Epithelial cell of esophagus (primary cell): ENCODE measurements at regions not wholly inside any gene's neighbourhood (a gene's known extent, or its start where the extent isn't known, plus 50 kb on each side); places are given as distances from the start of the nearest gene placed in this dataset.
A peak's percentile ranks its signal among the peaks of the same experiment; 100 is the strongest.
"Not testable (repeated sequence)": the region's sequence is repeated elsewhere in the genome, so short reads cannot be mapped to it uniquely, and the experiment has no call there.

Experiments used
- DNase-seq: peaks from one replicate; pipeline ENCODE4 v3.0.0; 2010; ENCODE audit warnings: low read depth
- H3K4me3 ChIP-seq: 2 replicates; pipeline ENCODE4 v1.5.1; 2011; ENCODE audit warnings: mild to moderate bottlenecking, low read length, control low read depth
- TF ChIP-seq, protein P1 (sequence below): IDR thresholded peaks from 2 replicates; pipeline ENCODE4 v1.5.1; 2011; ENCODE audit warnings: low read depth, mild to moderate bottlenecking, low read length, control low read depth, inconsistent platforms; ENCODE audit not compliant: insufficient read depth; ENCODE audit errors: missing control alignments

DNA sequence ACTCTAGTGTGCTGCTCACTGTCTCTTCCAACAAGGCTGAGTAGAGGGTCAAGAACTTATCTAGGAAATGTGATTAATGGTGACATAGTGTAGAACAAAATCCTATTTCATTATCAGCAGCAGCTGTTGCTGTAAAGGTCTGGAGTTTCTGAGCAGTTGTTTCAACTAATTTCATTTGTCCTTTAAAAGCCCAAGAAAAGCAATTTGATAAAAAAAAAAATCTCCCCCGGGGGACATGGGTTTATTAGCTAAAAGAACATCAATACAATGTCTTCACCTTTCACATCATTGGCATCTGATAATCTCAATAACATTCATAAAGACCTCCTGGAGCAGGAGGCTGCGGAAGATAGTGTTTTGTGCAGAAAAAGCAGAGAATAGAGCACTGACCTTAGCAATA, 468.1 kb downstream of the KCTD16 start:
- TF ChIP-seq, protein P1, sequence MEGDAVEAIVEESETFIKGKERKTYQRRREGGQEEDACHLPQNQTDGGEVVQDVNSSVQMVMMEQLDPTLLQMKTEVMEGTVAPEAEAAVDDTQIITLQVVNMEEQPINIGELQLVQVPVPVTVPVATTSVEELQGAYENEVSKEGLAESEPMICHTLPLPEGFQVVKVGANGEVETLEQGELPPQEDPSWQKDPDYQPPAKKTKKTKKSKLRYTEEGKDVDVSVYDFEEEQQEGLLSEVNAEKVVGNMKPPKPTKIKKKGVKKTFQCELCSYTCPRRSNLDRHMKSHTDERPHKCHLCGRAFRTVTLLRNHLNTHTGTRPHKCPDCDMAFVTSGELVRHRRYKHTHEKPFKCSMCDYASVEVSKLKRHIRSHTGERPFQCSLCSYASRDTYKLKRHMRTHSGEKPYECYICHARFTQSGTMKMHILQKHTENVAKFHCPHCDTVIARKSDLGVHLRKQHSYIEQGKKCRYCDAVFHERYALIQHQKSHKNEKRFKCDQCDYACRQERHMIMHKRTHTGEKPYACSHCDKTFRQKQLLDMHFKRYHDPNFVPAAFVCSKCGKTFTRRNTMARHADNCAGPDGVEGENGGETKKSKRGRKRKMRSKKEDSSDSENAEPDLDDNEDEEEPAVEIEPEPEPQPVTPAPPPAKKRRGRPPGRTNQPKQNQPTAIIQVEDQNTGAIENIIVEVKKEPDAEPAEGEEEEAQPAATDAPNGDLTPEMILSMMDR = no peak
- no peak for DNase-seq
- H3K4me3 ChIP-seq = no peak overlapping the region

DNA sequence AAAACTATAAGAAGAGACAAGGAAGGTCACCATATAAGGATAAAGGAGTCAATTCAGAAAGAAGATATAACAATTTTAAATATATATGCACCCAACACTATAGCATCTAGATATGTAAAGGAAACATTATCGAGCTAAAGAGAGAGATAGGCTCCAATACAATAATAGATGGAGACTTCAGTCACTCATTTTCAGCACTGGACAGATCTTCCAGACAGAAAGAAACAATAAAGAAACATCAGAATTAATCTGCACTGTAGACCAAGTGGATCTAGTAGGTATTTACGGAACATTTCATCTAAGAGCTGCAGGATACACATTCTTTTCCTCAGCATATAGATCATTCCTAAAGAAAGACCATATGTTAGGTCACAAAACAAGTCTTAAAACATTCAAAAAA, 463.5 kb downstream of the KCTD16 start:
- no peak for DNase-seq
- no peak overlapping the region for H3K4me3 ChIP-seq
- TF ChIP-seq, protein P1 = no peak

DNA sequence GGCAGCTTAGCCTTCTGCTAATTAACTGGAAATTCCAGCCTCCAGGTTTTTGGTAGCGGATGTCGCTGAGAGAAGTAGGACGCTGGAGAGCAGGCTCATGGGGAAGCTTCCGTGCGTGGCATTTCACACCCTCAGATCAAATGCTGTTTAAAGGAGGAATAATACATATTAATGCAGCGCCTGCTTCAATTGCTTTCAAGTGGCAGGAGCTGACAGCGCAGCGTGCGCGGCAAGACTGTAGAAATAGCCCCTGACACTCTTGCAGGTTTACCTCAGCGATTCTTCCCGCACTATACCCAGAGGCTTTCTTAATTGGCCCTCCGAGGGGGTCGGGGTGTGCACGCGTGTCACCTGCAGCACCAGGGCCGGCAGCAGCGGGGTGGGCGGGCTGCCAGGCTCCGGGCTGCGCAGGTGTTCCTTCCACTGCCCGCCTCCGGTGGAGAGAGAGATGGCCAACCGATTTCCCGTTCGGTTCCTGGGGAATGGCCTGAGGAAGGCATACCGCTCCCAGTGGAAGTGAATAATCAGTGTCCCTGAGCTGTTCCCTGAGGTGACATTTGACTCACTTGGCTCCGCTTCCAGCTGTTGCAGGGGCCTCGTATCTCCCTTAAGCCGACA, 427.9 kb downstream of the KCTD16 start:
- DNase-seq = peak; percentile 4
- TF ChIP-seq, protein P1 = no peak
- no peak overlapping the region for H3K4me3 ChIP-seq

DNA sequence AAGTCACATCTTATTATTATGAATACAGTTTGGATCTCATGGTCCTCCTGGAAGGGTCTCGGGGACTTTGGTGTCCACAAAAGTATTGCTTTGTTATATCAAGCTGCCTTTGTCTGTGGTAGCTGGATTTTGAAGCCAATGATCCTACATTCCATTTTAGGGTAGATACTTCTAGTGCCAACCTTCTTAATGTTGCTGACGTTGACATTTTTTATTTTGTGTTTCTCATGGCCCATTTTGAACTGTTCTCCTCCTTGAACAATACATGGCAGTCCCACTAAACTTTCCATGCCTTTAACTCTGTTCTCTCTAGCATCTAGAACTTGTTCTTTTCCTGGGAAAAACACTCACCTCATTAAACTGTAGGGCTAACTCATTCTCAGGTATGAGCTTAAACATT, 425.8 kb downstream of the KCTD16 start:
- H3K4me3 ChIP-seq = no peak overlapping the region
- TF ChIP-seq, protein P1 = no peak
- no peak for DNase-seq

DNA sequence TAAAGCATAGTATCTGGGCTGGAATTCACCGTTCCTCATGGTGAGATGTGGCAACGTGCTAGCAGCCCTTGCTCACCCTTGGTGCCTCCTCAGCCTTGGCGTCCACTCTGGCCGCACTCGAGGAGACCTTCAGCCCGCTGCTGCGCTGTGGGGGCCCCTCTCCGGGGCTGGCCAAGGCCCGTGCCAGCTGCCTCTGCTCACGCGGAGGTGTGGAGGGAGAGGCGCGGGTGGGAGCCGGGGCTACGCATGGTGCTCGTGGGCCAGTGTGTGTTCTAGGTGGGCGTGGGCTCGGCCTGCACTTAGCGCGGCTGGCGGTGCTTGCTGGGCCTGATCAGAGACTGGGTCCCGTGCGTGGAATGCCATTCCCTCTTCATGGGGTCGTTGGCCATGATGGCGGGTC, 424.2 kb downstream of the KCTD16 start:
- no peak for DNase-seq
- H3K4me3 ChIP-seq = no peak overlapping the region
- TF ChIP-seq, protein P1 = no peak

DNA sequence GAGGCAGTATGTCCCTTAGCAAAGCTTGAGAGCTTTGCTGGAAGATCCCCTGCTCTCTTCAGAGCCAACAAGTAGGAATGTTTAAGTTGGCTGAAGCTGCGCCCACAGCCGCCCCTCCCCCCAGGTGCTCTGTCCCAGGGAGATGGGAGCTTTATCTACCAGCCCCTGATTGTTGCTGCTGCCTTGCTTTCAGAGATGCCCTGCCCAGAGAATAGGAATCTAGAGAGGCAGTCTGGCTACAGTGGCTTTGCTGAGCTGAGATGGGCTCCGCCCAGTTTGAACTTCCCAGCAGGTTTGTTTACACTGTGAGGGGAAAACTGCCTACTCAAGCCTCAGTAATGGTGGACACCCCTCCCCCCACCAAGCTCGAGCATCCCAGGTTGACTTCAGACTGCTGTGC, 423.6 kb downstream of the KCTD16 start:
- H3K4me3 ChIP-seq, DNase-seq: not testable (repeated sequence)

DNA sequence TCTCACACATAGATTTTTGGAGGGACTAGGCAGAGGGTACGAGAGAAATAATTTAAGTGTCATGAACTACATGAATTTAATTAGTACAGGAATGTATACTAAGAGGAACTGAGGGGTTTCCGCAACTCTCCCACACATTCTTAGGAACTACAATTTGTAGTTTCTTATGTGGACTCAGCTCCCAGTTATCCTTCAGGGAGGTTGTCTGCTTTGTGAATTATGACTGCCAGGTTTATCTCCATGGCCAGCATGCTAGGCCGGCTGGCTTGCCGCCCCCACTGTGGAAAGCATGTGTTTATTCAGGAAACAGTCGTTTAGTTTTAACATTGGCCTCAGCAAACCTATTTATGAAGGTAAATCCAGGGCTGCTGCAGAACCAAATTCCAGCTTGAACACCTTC, 415.0 kb downstream of the KCTD16 start:
- no peak overlapping the region for H3K4me3 ChIP-seq
- DNase-seq = no peak
- TF ChIP-seq, protein P1 = no peak
